Hypothalamus (tissue), 51 donors: ENCODE measurements at regions not wholly inside any gene's neighbourhood (a gene's known extent, or its start where the extent isn't known, plus 50 kb on each side); places are given as distances from the start of the nearest gene placed in this dataset.
"Not testable (repeated sequence)": the region's sequence is repeated elsewhere in the genome, so short reads cannot be mapped to it uniquely, and the experiment has no call there.

Experiments
- DNase-seq, 51 donors: peaks; one replicate each; lab custom pipeline; 2025; lab: John Stamatoyannopoulos, UW

- DNase-seq = no peak
These were observed 107.1 kb downstream of the MRPL14 start for GRCh38 chr6:44020148-44020547.

GRCh38 chr6:44017307-44017706 is 109.9 kb downstream of the MRPL14 start:
- not testable (repeated sequence) for DNase-seq

- DNase-seq = no peak
These were observed 111.0 kb downstream of the MRPL14 start for GRCh38 chr6:44016131-44016870.

- DNase-seq = no peak
These were observed 115.2 kb downstream of the MRPL14 start for GRCh38 chr6:44012078-44012493.

GRCh38 chr6:44011350-44011920 is 115.8 kb downstream of the MRPL14 start:
- no peak for DNase-seq

- peak in 4 of 51 donors; percentile 8 to 17 (median 11) for DNase-seq
These were observed 116.6 kb downstream of the MRPL14 start for GRCh38 chr6:44010411-44011349.

- peak in 3 of 51 donors; percentile 10 to 17 (median 13) for DNase-seq
These were observed 117.6 kb downstream of the MRPL14 start for GRCh38 chr6:44009425-44010321.

- DNase-seq = no peak
These were observed 118.4 kb downstream of the MRPL14 start for GRCh38 chr6:44008821-44009370.

- no peak for DNase-seq
These were observed 119.2 kb downstream of the MRPL14 start for GRCh38 chr6:44007818-44008621.

GRCh38 chr6:44006872-44007303 is 120.4 kb downstream of the MRPL14 start:
- DNase-seq = no peak

- DNase-seq = no peak
These were observed 121.0 kb downstream of the MRPL14 start for GRCh38 chr6:44006123-44006871.

GRCh38 chr6:44005507-44005903 is 121.7 kb downstream of the MRPL14 start:
- DNase-seq = no peak

GRCh38 chr6:44004625-44005506 is 122.4 kb downstream of the MRPL14 start:
- DNase-seq = peak in 9 of 51 donors; percentile 10 to 29 (median 18)

GRCh38 chr6:44004136-44004535 is 123.1 kb downstream of the MRPL14 start:
- no peak for DNase-seq

- no peak for DNase-seq
These were observed 123.7 kb downstream of the MRPL14 start for GRCh38 chr6:44003345-44004061.

- DNase-seq = peak in 19 of 51 donors; percentile 13 to 58 (median 40)
These were observed 124.5 kb downstream of the MRPL14 start for GRCh38 chr6:44002593-44003344.
